H1 (cell line): ENCODE measurements at regions not wholly inside any gene's neighbourhood (a gene's known extent, or its start where the extent isn't known, plus 50 kb on each side); places are given as distances from the start of the nearest gene placed in this dataset.

Source experiments
- CTCF ChIA-PET: fragments of 300-600 bp; sonication (Branson Sonifier 250); formaldehyde crosslinking; loops from one replicate; lab custom pipeline; 2021; ENCODE audit not compliant: partially characterized antibody; lab: Charles Lee
- POLR2A ChIA-PET: fragments of 300-600 bp; sonication (Branson Sonifier 250); formaldehyde crosslinking; loops from one replicate; lab custom pipeline; 2021; ENCODE audit warnings: inconsistent platforms; ENCODE audit not compliant: partially characterized antibody; lab: Charles Lee
- DNase-seq, 2 experiments: peaks; one replicate each; pipeline versions ENCODE4 v3.0.0 to v3.0.0-alpha.2; 2010 to 2022; ENCODE audit warnings: low spot score in 2 of 2, low read depth in 1 of 2, mixed read lengths in 1 of 2
- FAIRE-seq: peaks from 2 replicates; lab custom pipeline; 2011; peaks lifted over from hg19 to GRCh38; lab: Jason Lieb, UNC
- H2AFZ ChIP-seq: 2 replicates; pipeline ENCODE4 v1.8.1; 2012; ENCODE audit warnings: low read length, inconsistent platforms
- H2AK5ac ChIP-seq: 2 replicates; pipeline ENCODE4 v1.6.1; 2013; ENCODE audit warnings: low read depth, low read length
- H2BK120ac ChIP-seq: replicated peaks from 2 replicates; pipeline ENCODE3; 2013; ENCODE audit warnings: low read depth, low read length, inconsistent platforms
- H2BK12ac ChIP-seq: 2 replicates; pipeline ENCODE4 v1.6.1; 2013; ENCODE audit warnings: low read depth, low read length
- H2BK15ac ChIP-seq: 2 replicates; pipeline ENCODE4 v1.6.1; 2013; ENCODE audit warnings: low read length
- H2BK20ac ChIP-seq: 2 replicates; pipeline ENCODE4 v1.6.1; 2013; ENCODE audit warnings: low read length
- H2BK5ac ChIP-seq: 2 replicates; pipeline ENCODE4 v1.6.1; 2013; ENCODE audit warnings: low read depth, low read length
- H3K14ac ChIP-seq: 2 replicates; pipeline ENCODE4 v1.6.1; 2013; ENCODE audit warnings: inconsistent platforms; ENCODE audit not compliant: insufficient read length
- H3K18ac ChIP-seq: 2 replicates; pipeline ENCODE4 v1.6.1; 2013; ENCODE audit warnings: low read length; ENCODE audit errors: extremely low read depth
- H3K23ac ChIP-seq: 2 replicates; pipeline ENCODE4 v1.6.1; 2013; ENCODE audit warnings: inconsistent platforms; ENCODE audit not compliant: insufficient read length
- H3K23me2 ChIP-seq: 2 replicates; pipeline ENCODE4 v1.6.1; 2013; ENCODE audit warnings: low read depth, low read length
- H3K27ac ChIP-seq: 2 replicates; pipeline ENCODE4 v1.6.1; 2011; ENCODE audit warnings: low read depth, low read length, inconsistent platforms
- H3K27me3 ChIP-seq, 4 experiments: replicated peaks in 1 of 4; 1 replicate in 1 of 4; 2 replicates in 3 of 4; pipeline versions ENCODE4 v1.6.1 to v1.8.1; 2011 to 2013; ENCODE audit warnings: low read length in 3 of 4, mild to moderate bottlenecking in 3 of 4, inconsistent platforms in 2 of 4, mixed read lengths in 2 of 4, moderate library complexity in 1 of 4; ENCODE audit not compliant: control insufficient read depth in 3 of 4, insufficient read depth in 3 of 4; ENCODE audit errors: extremely low read depth in 1 of 4
- H3K36me3 ChIP-seq, 4 experiments: 2 replicates each; pipeline versions ENCODE4 v1.6.1 to v1.8.1; 2011 to 2013; ENCODE audit warnings: mild to moderate bottlenecking in 4 of 4, low read length in 3 of 4, moderate library complexity in 2 of 4, control low read depth in 1 of 4, inconsistent platforms in 1 of 4; ENCODE audit not compliant: insufficient read depth in 4 of 4, control insufficient read depth in 2 of 4
- H3K4ac ChIP-seq: replicated peaks from 2 replicates; pipeline ENCODE3; 2013; ENCODE audit warnings: low read length, low read depth, mixed read lengths, inconsistent platforms; ENCODE audit not compliant: insufficient read length
- H3K4me1 ChIP-seq, 4 experiments: replicated peaks in 1 of 4; 1 replicate in 1 of 4; 2 replicates in 3 of 4; pipeline versions ENCODE4 v1.6.1 to v1.8.1; 2011 to 2013; ENCODE audit warnings: low read length in 3 of 4, inconsistent platforms in 2 of 4, mixed read lengths in 1 of 4; ENCODE audit not compliant: insufficient read depth in 4 of 4, control insufficient read depth in 3 of 4
- H3K4me2 ChIP-seq, 2 experiments: 2 replicates each; pipeline versions ENCODE4 v1.6.1 to v1.8.1; 2011 to 2013; ENCODE audit warnings: low read depth in 2 of 2, low read length in 2 of 2, control low read depth in 1 of 2, inconsistent platforms in 1 of 2, mild to moderate bottlenecking in 1 of 2; ENCODE audit not compliant: insufficient read depth in 1 of 2
- H3K4me3 ChIP-seq, 4 experiments: fragments of 200-600, 300-600 bp in 1 of 4; sonication (generic), shearing (Covaris generic), sonication (Bioruptor Twin) in 1 of 4; 2 replicates each; pipeline versions ENCODE4 v1.5.1 to v1.8.1; 2011 to 2016; ENCODE audit warnings: low read length in 4 of 4, low read depth in 3 of 4, control low read depth in 2 of 4, inconsistent platforms in 2 of 4, mild to moderate bottlenecking in 2 of 4, mixed read lengths in 1 of 4, moderate library complexity in 1 of 4; ENCODE audit not compliant: insufficient read depth in 2 of 4; ENCODE audit errors: extremely low read depth in 1 of 4
- H3K56ac ChIP-seq: replicated peaks from 2 replicates; pipeline ENCODE3; 2013; ENCODE audit warnings: low read depth, mild to moderate bottlenecking, mixed read lengths, low read length, inconsistent platforms; ENCODE audit not compliant: insufficient read length
- H3K79me1 ChIP-seq: 2 replicates; pipeline ENCODE4 v1.6.1; 2013; ENCODE audit warnings: low read depth, low read length, control low read depth
- H3K79me2 ChIP-seq, 2 experiments: 2 replicates each; pipeline versions ENCODE4 v1.6.1 to v1.8.1; 2012 to 2013; ENCODE audit warnings: low read length in 2 of 2, mild to moderate bottlenecking in 2 of 2, inconsistent platforms in 1 of 2; ENCODE audit not compliant: insufficient read depth in 2 of 2, control insufficient read depth in 1 of 2
- H3K9ac ChIP-seq, 4 experiments: replicated peaks in 1 of 4; 1 replicate in 1 of 4; 2 replicates in 3 of 4; pipeline versions ENCODE4 v1.6.1 to v1.8.1; 2011 to 2013; ENCODE audit warnings: low read depth in 3 of 4, low read length in 3 of 4, control low read depth in 2 of 4, mild to moderate bottlenecking in 2 of 4, moderate library complexity in 2 of 4, inconsistent platforms in 1 of 4; ENCODE audit errors: extremely low read depth in 1 of 4
- H3K9me3 ChIP-seq, 2 experiments: 2 replicates each; pipeline versions ENCODE4 v1.6.1 to v1.8.1; 2012 to 2013; ENCODE audit warnings: mild to moderate bottlenecking in 2 of 2, moderate library complexity in 2 of 2, control low read depth in 1 of 2, inconsistent platforms in 1 of 2, low read depth in 1 of 2, low read length in 1 of 2, mixed read lengths in 1 of 2; ENCODE audit not compliant: insufficient read depth in 2 of 2
- H4K20me1 ChIP-seq, 2 experiments: replicated peaks in 1 of 2; 2 replicates each; pipeline versions ENCODE3 to v1.8.1; 2011 to 2013; ENCODE audit warnings: inconsistent platforms in 2 of 2, low read length in 2 of 2, mild to moderate bottlenecking in 1 of 2; ENCODE audit not compliant: insufficient read depth in 2 of 2, control insufficient read depth in 1 of 2
- H4K5ac ChIP-seq: 2 replicates; pipeline ENCODE4 v1.6.1; 2013; ENCODE audit warnings: low read length, low read depth, mixed read lengths, inconsistent platforms; ENCODE audit not compliant: insufficient read length
- H4K8ac ChIP-seq: 2 replicates; pipeline ENCODE4 v1.8.0; 2013; ENCODE audit warnings: mild to moderate bottlenecking, moderate library complexity, low read length, inconsistent platforms; ENCODE audit not compliant: insufficient read depth; ENCODE audit errors: extremely low read depth
- H4K91ac ChIP-seq: replicated peaks from 2 replicates; pipeline ENCODE3; 2013; ENCODE audit warnings: low read length, mixed read lengths, inconsistent platforms; ENCODE audit not compliant: insufficient read length
- E2F6 ChIP-seq: IDR thresholded peaks from 2 replicates; pipeline ENCODE4 v1.6.1; 2012; ENCODE audit warnings: inconsistent platforms
- TAF7 ChIP-seq: optimal IDR thresholded peaks from 2 replicates; pipeline ENCODE3; 2011; ENCODE audit warnings: low read depth, mild to moderate bottlenecking, inconsistent platforms, low read length, moderate library complexity, borderline replicate concordance
- WGBS, 2 experiments: shearing (Covaris generic) in 1 of 2; methylation state at CpG; one replicate each; pipeline versions ENCODE4 v1.1.6 to v1.1.7; 2013 to 2015; ENCODE audit warnings: low lambda C conversion rate in 2 of 2, mixed read lengths in 2 of 2, inconsistent platforms in 1 of 2, low coverage in 1 of 2, missing lambda C conversion rate in 1 of 2; ENCODE audit not compliant: insufficient replicate concordance in 2 of 2, insufficient coverage in 1 of 2, insufficient read length in 1 of 2; ENCODE audit errors: extremely low coverage in 1 of 2, missing lambda C conversion rate in 1 of 2; 5-methylcytosine and 5-hydroxymethylcytosine counted together

DNA sequence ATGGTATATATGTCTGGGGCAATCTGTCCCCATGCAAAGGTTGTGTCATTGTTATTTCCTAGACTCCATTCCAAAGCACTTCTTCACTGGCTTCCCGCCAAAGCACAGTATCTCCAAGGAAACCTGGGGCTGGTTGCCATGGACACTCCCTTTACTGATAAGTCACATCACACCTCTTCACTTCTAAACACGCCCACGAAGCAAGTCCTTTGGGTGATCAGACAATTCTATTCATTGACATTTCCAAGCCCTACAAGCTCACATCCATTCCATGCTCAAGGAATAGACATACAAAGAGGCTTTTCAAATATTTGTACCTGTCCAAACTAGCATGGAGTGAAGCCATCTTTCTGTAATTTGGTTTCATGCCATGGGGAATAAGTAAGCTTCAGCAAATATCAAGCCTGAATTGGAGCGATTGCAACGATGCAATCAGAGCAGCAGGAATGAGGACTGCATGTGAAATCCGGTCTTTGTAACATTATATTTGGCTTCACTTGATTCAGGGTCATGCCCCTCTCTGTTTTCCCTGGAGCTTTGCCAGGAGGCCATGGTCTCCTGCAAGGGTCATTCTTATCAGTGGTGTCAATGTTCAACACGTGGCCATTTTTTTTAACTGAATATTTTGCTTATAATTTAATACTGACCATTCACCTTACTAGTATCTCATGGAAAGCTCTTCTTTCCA lies 201.6 kb upstream of the TMC3 start:
- no peak for FAIRE-seq

More for the DNA sequence above, 201.6 kb upstream of the TMC3 start:
- no peak overlapping the region for H2BK20ac ChIP-seq
- H4K91ac ChIP-seq: no peak overlapping the region
- no peak overlapping the region for H3K9ac ChIP-seq
- H2BK15ac ChIP-seq: no peak overlapping the region
- H3K79me2 ChIP-seq: no peaks in the 10 kb centered on the region
- no peaks in the 10 kb centered on the region for H3K23me2 ChIP-seq
- no peak overlapping the region for H3K14ac ChIP-seq
- no peak overlapping the region for H2BK12ac ChIP-seq
- no peak overlapping the region for H4K5ac ChIP-seq
- H4K20me1 ChIP-seq: no peaks in the 10 kb centered on the region
- H2BK5ac ChIP-seq: no peak overlapping the region
- no peak overlapping the region for H4K8ac ChIP-seq
- H3K36me3 ChIP-seq: no peaks in the 10 kb centered on the region
- ChIA-PET CTCF (interaction anchor here (1.1 to 1.9 kb wide), 2 partner anchors 94 to 176 kb away, joined by 4 to 5 read pairs; no protein-coding TSS in a partner anchor), POLR2A (no interaction called here)
- peaks cover 0 to 2% of the 10 kb centered on the region in 2 experiments; a peak in 1 of 4 replicates for H3K9me3 ChIP-seq
- peaks cover 0 to 4% (median 0%) of the 10 kb centered on the region in 4 experiments; a peak in 1 of 7 replicates for H3K4me1 ChIP-seq
- DNase-seq: no peak
- H3K4me3 ChIP-seq: no peak overlapping the region
- H3K23ac ChIP-seq: no peak overlapping the region
- WGBS, 2 experiments: 94% methylated on average over 7 of the region's 7 CpGs; no CpG with 5 or more reads in 1 of the 2 experiments
- no peak overlapping the region for H3K27ac ChIP-seq
- no peak overlapping the region for H3K18ac ChIP-seq
- no peak overlapping the region for H2AK5ac ChIP-seq
- no peak overlapping the region for H2BK120ac ChIP-seq
- no peak overlapping the region for H3K56ac ChIP-seq
- no peak overlapping the region for H3K4ac ChIP-seq
- H3K4me2 ChIP-seq: no peak overlapping the region
- H3K27me3 ChIP-seq: no peaks in the 10 kb centered on the region
- TF ChIP-seq E2F6: peak; percentile 45; the same call in 1 of the 2 replicates
- no peak for TF ChIP-seq TAF7
- H3K79me1 ChIP-seq: no peaks in the 10 kb centered on the region
- no peak overlapping the region for H2AFZ ChIP-seq
